K562 (cell line): ENCODE measurements at regions not wholly inside any gene's neighbourhood (a gene's known extent, or its start where the extent isn't known, plus 50 kb on each side); places are given as distances from the start of the nearest gene placed in this dataset.
A peak's percentile ranks its signal among the peaks of the same experiment; 100 is the strongest.

Experiments used
- ATAC-seq: fragments of 200-7000 bp; cut with Tn5 transposase; 3 replicates; pipeline ENCODE4 v1.9.1; 2020; ENCODE audit warnings: moderate library complexity
- BruUV-seq: library from RNA; stranded (reverse); fragments of 400-500 nt; replicated peaks from 2 replicates; lab custom pipeline; 2021; lab: Mats Ljungman, UMichigan
- CTCF ChIA-PET: fragments of 300-600 bp; formaldehyde crosslinking; extraction: SDS; loops from one replicate; lab custom pipeline; 2021; ENCODE audit warnings: low intra/inter-chr PET ratio; lab: Yijun Ruan, JAX
- POLR2A ChIA-PET: fragments of 300-600, 350-650 bp; sonication (Branson Sonifier 250); formaldehyde crosslinking; extraction: SDS; loops from one replicate; lab custom pipeline; 2021; ENCODE audit warnings: antibody characterized with exemption, inconsistent platforms; lab: Yijun Ruan, JAX
- DNase-seq, 4 experiments: peaks; one replicate each; pipeline versions ENCODE4 v3.0.0 to v3.0.0-alpha.2; 2011 to 2018; ENCODE audit warnings: low spot score in 3 of 4, mixed read lengths in 3 of 4; ENCODE audit errors: extremely low read depth in 1 of 4
- FAIRE-seq: peaks from 2 replicates; lab custom pipeline; 2011; peaks lifted over from hg19 to GRCh38; lab: Jason Lieb, UNC
- H2AFZ ChIP-seq: 2 replicates; pipeline ENCODE4 v1.6.0; 2011; ENCODE audit warnings: low read depth, low read length, control low read depth, inconsistent platforms
- H3K27ac ChIP-seq: fragments of 200-600 bp; 3 replicates; pipeline ENCODE4 v1.8.0; 2011; ENCODE audit warnings: low read depth, mild to moderate bottlenecking, control low read depth, inconsistent platforms, low read length, moderate library complexity, mixed read lengths; ENCODE audit errors: extremely low read depth
- H3K27me3 ChIP-seq, 2 experiments: fragments of 300-600 bp in 1 of 2; 2 replicates in 1 of 2; 3 replicates in 1 of 2; pipeline versions ENCODE4 v1.6.0 to v1.8.0; 2011; ENCODE audit warnings: inconsistent platforms in 2 of 2, low read length in 2 of 2, mild to moderate bottlenecking in 1 of 2, mixed read lengths in 1 of 2, moderate library complexity in 1 of 2; ENCODE audit not compliant: control insufficient read depth in 2 of 2, insufficient read depth in 2 of 2
- H3K36me3 ChIP-seq: fragments of 300-600 bp; 3 replicates; pipeline ENCODE4 v1.8.0; 2011; ENCODE audit warnings: mild to moderate bottlenecking, low read length, inconsistent platforms; ENCODE audit not compliant: control insufficient read depth, insufficient read depth
- H3K4me1 ChIP-seq, 2 experiments: fragments of 200-600 bp in 1 of 2; replicated peaks in 1 of 2; 2 replicates in 1 of 2; 3 replicates in 1 of 2; pipeline versions ENCODE4 v1.5.1 to v1.8.0; 2011; ENCODE audit warnings: inconsistent platforms in 2 of 2, low read length in 2 of 2, mild to moderate bottlenecking in 1 of 2, mixed read lengths in 1 of 2, moderate library complexity in 1 of 2; ENCODE audit not compliant: control insufficient read depth in 2 of 2, insufficient read depth in 2 of 2
- H3K4me2 ChIP-seq: 2 replicates; pipeline ENCODE4 v1.6.1; 2011; ENCODE audit warnings: low read length, control low read depth, inconsistent platforms, mixed read lengths; ENCODE audit not compliant: insufficient read depth
- H3K4me3 ChIP-seq: fragments of 200-600 bp; sonication (generic), shearing (Covaris generic); 2 replicates; pipeline ENCODE4 v1.5.1; 2016; ENCODE audit warnings: control low read depth, inconsistent platforms
- H3K79me2 ChIP-seq: fragments of 200-600 bp; 3 replicates; pipeline ENCODE4 v1.8.0; 2011; ENCODE audit warnings: low read length, inconsistent platforms; ENCODE audit not compliant: control insufficient read depth, insufficient read depth
- H3K9ac ChIP-seq, 2 experiments: 2 replicates each; pipeline versions ENCODE4 v1.6.0 to v1.6.1; 2011; ENCODE audit warnings: low read depth in 2 of 2, low read length in 2 of 2, control low read depth in 1 of 2, inconsistent platforms in 1 of 2, mild to moderate bottlenecking in 1 of 2, mixed read lengths in 1 of 2; ENCODE audit not compliant: insufficient read depth in 1 of 2
- H3K9me1 ChIP-seq: one replicate; pipeline ENCODE4 v1.6.0; 2011; ENCODE audit warnings: inconsistent platforms, mild to moderate bottlenecking, low read length, moderate library complexity; ENCODE audit not compliant: control insufficient read depth, insufficient read depth
- H3K9me3 ChIP-seq: replicated peaks from 2 replicates; pipeline ENCODE4 v1.5.1; 2011; ENCODE audit warnings: low read depth, low read length, inconsistent platforms; ENCODE audit not compliant: control insufficient read depth, insufficient read depth
- H4K20me1 ChIP-seq: replicated peaks from 2 replicates; pipeline ENCODE4 v1.6.1; 2011; ENCODE audit warnings: low read length, inconsistent platforms, mixed read lengths; ENCODE audit not compliant: control insufficient read depth, insufficient read depth
- HIVEP1 ChIP-seq: fragments of 250-450 bp; sonication (Bioruptor Pico); IDR thresholded peaks from 2 replicates; pipeline ENCODE4 v1.4.0; 2020; ENCODE audit warnings: mild to moderate bottlenecking
- LCOR ChIP-seq: sonication (generic); formaldehyde crosslinking; IDR thresholded peaks from 2 replicates; pipeline ENCODE4 v1.8.0; 2022; ENCODE audit warnings: mild to moderate bottlenecking, missing genetic modification reagents
- RNF2 ChIP-seq: sonication (generic); IDR thresholded peaks from 2 replicates; pipeline ENCODE4 v1.6.1; 2016
- SMAD4 ChIP-seq: fragments of 250-450 bp; sonication (Bioruptor Pico); conservative IDR thresholded peaks from 2 replicates; pipeline ENCODE4 v1.8.0; 2021; ENCODE audit warnings: inconsistent platforms, mild to moderate bottlenecking, moderate library complexity
- UBTF ChIP-seq, 2 experiments: IDR thresholded peaks; 2 replicates each; pipeline ENCODE4 v1.6.1; 2012; ENCODE audit warnings: improper control_type of control experiment in 2 of 2, low read depth in 2 of 2, low read length in 2 of 2, borderline replicate concordance in 1 of 2
- XRCC4 ChIP-seq: IDR thresholded peaks from one replicate; pipeline ENCODE4 v1.6.1; 2011; ENCODE audit not compliant: insufficient read depth, insufficient read length; ENCODE audit errors: extremely low read depth
- ZNF395 ChIP-seq: fragments of 200-800 bp; sonication (Bioruptor generic); IDR thresholded peaks from 2 replicates; pipeline ENCODE4 v1.6.1; 2017; ENCODE audit warnings: missing genetic modification characterization, missing compliant biosample characterization
- WGBS: fragments of 100-300 bp; shearing (Covaris generic); methylation state at CpG from one replicate; pipeline ENCODE4 v1.1.6; 2016; ENCODE audit warnings: low coverage, mixed read lengths; ENCODE audit not compliant: insufficient coverage; ENCODE audit errors: missing lambda C conversion rate; 5-methylcytosine and 5-hydroxymethylcytosine counted together
- in situ Hi-C: fragments of 300-500 bp; cut with MboI; formaldehyde crosslinking; loops from 4 replicates; pipeline ENCODE4 v1.15.0; 2018; ENCODE audit warnings: inconsistent platforms, mixed read lengths
- intact Hi-C: fragments of 100-400 bp; cut with micrococcal nuclease; formaldehyde crosslinking; loops from 2 replicates; pipeline ENCODE4 v1.14.2; 2022
- TF ChIP-seq, protein P1 (sequence below): fragments of 450-650 bp; formaldehyde crosslinking; conservative IDR thresholded peaks from 2 replicates; pipeline ENCODE4 v1.4.0; 2022; ENCODE audit warnings: mild to moderate bottlenecking, missing genetic modification characterization
- TF ChIP-seq, protein P2 (sequence below): fragments of 450-650 bp; formaldehyde crosslinking; IDR thresholded peaks from 2 replicates; pipeline ENCODE4 v1.4.0; 2022; ENCODE audit warnings: mild to moderate bottlenecking, moderate library complexity
- TF ChIP-seq, protein P3 (sequence below), 2 experiments: fragments of 450-650 bp; IDR thresholded peaks; 2 replicates each; pipeline ENCODE4 v1.6.1; 2016
- TF ChIP-seq, protein P4 (sequence below): fragments of 450-650 bp; formaldehyde crosslinking; IDR thresholded peaks from 2 replicates; pipeline ENCODE4 v1.4.0; 2020; ENCODE audit warnings: mild to moderate bottlenecking, mixed read lengths

DNA sequence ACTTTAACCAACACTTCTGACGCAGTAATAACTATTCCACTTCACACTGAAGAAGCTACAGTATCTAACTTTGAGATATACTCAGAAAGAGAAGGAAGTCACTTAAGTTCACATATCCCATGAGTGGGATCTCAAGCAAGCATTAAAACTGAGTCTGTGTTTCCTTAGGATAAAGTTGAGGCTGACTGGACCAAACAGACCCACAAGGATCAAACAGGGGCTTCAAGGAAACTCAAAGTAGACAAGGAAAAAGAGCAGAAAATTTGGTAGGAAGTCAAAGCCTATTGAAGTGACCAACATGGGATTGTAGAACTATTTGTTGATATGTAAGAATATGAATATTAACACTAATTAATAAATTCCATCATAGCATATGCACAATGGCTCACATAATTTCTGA lies 294.9 kb downstream of the ADGB start (continued):
- TF ChIP-seq, protein P1, sequence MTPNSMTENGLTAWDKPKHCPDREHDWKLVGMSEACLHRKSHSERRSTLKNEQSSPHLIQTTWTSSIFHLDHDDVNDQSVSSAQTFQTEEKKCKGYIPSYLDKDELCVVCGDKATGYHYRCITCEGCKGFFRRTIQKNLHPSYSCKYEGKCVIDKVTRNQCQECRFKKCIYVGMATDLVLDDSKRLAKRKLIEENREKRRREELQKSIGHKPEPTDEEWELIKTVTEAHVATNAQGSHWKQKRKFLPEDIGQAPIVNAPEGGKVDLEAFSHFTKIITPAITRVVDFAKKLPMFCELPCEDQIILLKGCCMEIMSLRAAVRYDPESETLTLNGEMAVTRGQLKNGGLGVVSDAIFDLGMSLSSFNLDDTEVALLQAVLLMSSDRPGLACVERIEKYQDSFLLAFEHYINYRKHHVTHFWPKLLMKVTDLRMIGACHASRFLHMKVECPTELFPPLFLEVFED (CRISPR knock-in tag) = peak; percentile 80
- no peak for TF ChIP-seq RNF2
- TF ChIP-seq, protein P2, sequence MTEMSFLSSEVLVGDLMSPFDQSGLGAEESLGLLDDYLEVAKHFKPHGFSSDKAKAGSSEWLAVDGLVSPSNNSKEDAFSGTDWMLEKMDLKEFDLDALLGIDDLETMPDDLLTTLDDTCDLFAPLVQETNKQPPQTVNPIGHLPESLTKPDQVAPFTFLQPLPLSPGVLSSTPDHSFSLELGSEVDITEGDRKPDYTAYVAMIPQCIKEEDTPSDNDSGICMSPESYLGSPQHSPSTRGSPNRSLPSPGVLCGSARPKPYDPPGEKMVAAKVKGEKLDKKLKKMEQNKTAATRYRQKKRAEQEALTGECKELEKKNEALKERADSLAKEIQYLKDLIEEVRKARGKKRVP (CRISPR knock-in tag) = no peak; the same call in 1 of the 2 replicates
- TF ChIP-seq XRCC4 = no peak
- TF ChIP-seq LCOR (CRISPR knock-in tag) = no peak

DNA sequence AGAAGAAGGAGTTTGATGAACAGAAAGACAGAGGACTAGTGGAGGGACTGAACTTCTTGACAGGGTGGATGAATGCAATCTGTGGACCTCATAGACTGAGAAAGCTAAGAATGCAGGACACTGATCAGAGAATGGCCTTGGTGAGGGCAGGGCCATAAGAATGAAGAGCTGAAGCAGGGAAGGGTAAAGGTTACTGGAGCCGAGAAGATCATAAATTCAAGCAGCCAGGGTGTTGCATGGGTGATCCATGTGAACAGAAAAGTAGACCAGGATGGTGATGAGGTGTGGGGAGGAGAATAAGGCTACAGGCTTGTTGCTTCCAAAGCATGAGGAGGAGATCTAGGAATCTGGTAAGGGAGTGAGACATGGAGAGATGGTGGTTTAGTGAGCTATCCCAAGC lies 295.9 kb downstream of the ADGB start:
- FAIRE-seq (no peak), ATAC-seq (peak; percentile 1; the same call in 2 of the 3 replicates), DNase-seq (no peak)
- Histone ChIP-seq H3K9me1 (no peaks in the 10 kb centered on the region), H3K4me1 (peaks cover 27 to 94% of the 10 kb centered on the region in 2 experiments), H3K27me3 (no peaks in the 10 kb centered on the region), H3K27ac (peak overlapping the region; percentile 65), H3K36me3 (no peaks in the 10 kb centered on the region), H3K79me2 (peaks cover 53% of the 10 kb centered on the region), H3K4me3 (peak overlapping the region; percentile 36), H3K9me3 (no peaks in the 10 kb centered on the region), H3K9ac (peak overlapping the region; percentile 65 to 75; a peak in 3 of 4 replicates), H2AFZ (peak overlapping the region; percentile 67), H3K4me2 (peak overlapping the region; percentile 84), H4K20me1 (no peaks in the 10 kb centered on the region)
- 4% methylated on average over 1 of the region's 1 CpG for WGBS
- intact Hi-C loops = no loop called here
- BruUV-seq = no TSS peak
- in situ Hi-C loops = loop anchor here (25.0 kb wide), 1 partner anchor 318 kb away; the partner anchor contains the start of gene STXBP5
- POLR2A ChIA-PET = interaction anchor here (0.5 to 4.4 kb wide), 8 partner anchors 9 to 329 kb away, joined by 3 to 12 read pairs (median 7); no protein-coding TSS in a partner anchor
- CTCF ChIA-PET = no interaction called here
- no peak for TF ChIP-seq UBTF (IDR thresholded peaks at IDR 0.05; ENCODE audit: borderline replicate concordance in 1 of 2, low read depth in 2 of 2, low read length in 2 of 2)
- TF ChIP-seq, protein P3, sequence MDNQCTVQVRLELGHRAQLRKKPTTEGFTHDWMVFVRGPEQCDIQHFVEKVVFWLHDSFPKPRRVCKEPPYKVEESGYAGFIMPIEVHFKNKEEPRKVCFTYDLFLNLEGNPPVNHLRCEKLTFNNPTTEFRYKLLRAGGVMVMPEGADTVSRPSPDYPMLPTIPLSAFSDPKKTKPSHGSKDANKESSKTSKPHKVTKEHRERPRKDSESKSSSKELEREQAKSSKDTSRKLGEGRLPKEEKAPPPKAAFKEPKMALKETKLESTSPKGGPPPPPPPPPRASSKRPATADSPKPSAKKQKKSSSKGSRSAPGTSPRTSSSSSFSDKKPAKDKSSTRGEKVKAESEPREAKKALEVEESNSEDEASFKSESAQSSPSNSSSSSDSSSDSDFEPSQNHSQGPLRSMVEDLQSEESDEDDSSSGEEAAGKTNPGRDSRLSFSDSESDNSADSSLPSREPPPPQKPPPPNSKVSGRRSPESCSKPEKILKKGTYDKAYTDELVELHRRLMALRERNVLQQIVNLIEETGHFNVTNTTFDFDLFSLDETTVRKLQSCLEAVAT (IDR thresholded peaks at IDR 0.05) = peak in 1 of 2 experiments; percentile 21; a peak in 2 of 4 replicates
- TF ChIP-seq SMAD4 = peak; percentile 25; the same call in 1 of the 2 replicates
- TF ChIP-seq ZNF395 (CRISPR knock-in tag) = peak; percentile 59; the same call in 1 of the 2 replicates
- TF ChIP-seq, protein P4, sequence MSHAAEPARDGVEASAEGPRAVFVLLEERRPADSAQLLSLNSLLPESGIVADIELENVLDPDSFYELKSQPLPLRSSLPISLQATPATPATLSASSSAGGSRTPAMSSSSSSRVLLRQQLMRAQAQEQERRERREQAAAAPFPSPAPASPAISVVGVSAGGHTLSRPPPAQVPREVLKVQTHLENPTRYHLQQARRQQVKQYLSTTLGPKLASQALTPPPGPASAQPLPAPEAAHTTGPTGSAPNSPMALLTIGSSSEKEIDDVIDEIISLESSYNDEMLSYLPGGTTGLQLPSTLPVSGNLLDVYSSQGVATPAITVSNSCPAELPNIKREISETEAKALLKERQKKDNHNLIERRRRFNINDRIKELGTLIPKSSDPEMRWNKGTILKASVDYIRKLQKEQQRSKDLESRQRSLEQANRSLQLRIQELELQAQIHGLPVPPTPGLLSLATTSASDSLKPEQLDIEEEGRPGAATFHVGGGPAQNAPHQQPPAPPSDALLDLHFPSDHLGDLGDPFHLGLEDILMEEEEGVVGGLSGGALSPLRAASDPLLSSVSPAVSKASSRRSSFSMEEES (CRISPR knock-in tag) = peak; percentile 0; the same call in 1 of the 2 replicates
- no peak for TF ChIP-seq HIVEP1 (CRISPR knock-in tag)
